Small intestine (tissue), 7 donors: ENCODE measurements at regions not wholly inside any gene's neighbourhood (a gene's known extent, or its start where the extent isn't known, plus 50 kb on each side); places are given as distances from the start of the nearest gene placed in this dataset.

Source experiments
- DNase-seq, 2 donors: peaks; one replicate each; pipeline versions ENCODE4 v3.0.0 to v3.0.0-alpha.2; 2013
- FAIRE-seq: peaks from 2 replicates; lab custom pipeline; 2012; peaks lifted over from hg19 to GRCh38; lab: Jason Lieb, UNC
- H3K27ac ChIP-seq, 3 donors: one replicate each; pipeline ENCODE4 v1.5.1; 2013; ENCODE audit warnings: low read length in 2 of 3, mild to moderate bottlenecking in 2 of 3, control low read depth in 1 of 3, inconsistent platforms in 1 of 3, low read depth in 1 of 3, moderate library complexity in 1 of 3
- H3K27me3 ChIP-seq, 3 donors: one replicate each; pipeline ENCODE4 v1.6.1; 2013; ENCODE audit warnings: low read length in 3 of 3, inconsistent platforms in 1 of 3; ENCODE audit not compliant: control insufficient read depth in 3 of 3, insufficient read depth in 3 of 3
- H3K36me3 ChIP-seq, 3 donors: one replicate each; pipeline ENCODE4 v1.6.1; 2013; ENCODE audit warnings: low read length in 3 of 3, inconsistent platforms in 1 of 3, low read depth in 1 of 3, mild to moderate bottlenecking in 1 of 3, moderate library complexity in 1 of 3; ENCODE audit not compliant: control insufficient read depth in 3 of 3, insufficient read depth in 2 of 3
- H3K4me1 ChIP-seq, 3 donors: one replicate each; pipeline ENCODE4 v1.6.1; 2013; ENCODE audit warnings: low read length in 2 of 3, inconsistent platforms in 1 of 3, low read depth in 1 of 3, mild to moderate bottlenecking in 1 of 3, moderate library complexity in 1 of 3; ENCODE audit not compliant: control insufficient read depth in 3 of 3, insufficient read depth in 2 of 3
- H3K4me3 ChIP-seq, 3 donors: one replicate each; pipeline ENCODE4 v1.5.1; 2013; ENCODE audit warnings: low read length in 3 of 3, control low read depth in 1 of 3, inconsistent platforms in 1 of 3, low read depth in 1 of 3, mild to moderate bottlenecking in 1 of 3, moderate library complexity in 1 of 3
- H3K9me3 ChIP-seq, 2 donors: one replicate each; pipeline ENCODE4 v1.6.1; 2013; ENCODE audit warnings: low read depth in 1 of 2, low read length in 1 of 2; ENCODE audit not compliant: control insufficient read depth in 2 of 2, insufficient read depth in 1 of 2
- WGBS, 3 donors: extraction: QIAGEN DNeasy Blood & Tissue Kit; methylation state at CpG; one replicate each; pipeline ENCODE4 v1.1.7; 2013; 5-methylcytosine and 5-hydroxymethylcytosine counted together
- donor health status: healthy with polysubstance abuse.
- donor health status: control.
- donor health status: control.
- donor health status: Bipolar disorder and iron deficiency.
- donor health status: healthy.

DNA sequence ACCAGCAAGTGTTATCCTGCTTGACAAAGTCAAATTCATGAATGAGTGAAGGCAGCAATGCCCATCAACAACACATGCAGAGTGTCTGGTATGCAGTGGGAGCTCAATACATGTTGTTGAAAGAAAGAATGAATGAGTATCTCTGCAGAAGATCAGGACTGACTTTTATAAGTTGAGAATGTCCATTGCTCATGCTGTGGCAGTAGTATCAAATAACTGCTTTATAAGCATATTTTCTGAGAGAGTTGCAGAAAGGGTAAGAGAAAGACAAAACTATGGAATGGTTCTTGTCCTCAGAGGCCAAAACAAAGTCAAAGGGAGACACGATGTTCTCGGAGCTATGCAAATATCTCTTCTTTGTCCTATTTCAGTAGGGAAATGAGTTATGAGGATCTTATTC, 288.7 kb downstream of the LMX1A start:
- Histone ChIP-seq H3K27ac (no peak overlapping the region), H3K36me3 (no peaks in the 10 kb centered on the region), H3K4me3 (no peak overlapping the region), H3K27me3 (no peaks in the 10 kb centered on the region), H3K4me1 (no peaks in the 10 kb centered on the region), H3K9me3 (no peaks in the 10 kb centered on the region)
- 87 to 92% (median 87%) methylated on average over 2 of the region's 2 CpGs for WGBS, 3 donors
- DNase-seq (no peak), FAIRE-seq (no peak)

DNA sequence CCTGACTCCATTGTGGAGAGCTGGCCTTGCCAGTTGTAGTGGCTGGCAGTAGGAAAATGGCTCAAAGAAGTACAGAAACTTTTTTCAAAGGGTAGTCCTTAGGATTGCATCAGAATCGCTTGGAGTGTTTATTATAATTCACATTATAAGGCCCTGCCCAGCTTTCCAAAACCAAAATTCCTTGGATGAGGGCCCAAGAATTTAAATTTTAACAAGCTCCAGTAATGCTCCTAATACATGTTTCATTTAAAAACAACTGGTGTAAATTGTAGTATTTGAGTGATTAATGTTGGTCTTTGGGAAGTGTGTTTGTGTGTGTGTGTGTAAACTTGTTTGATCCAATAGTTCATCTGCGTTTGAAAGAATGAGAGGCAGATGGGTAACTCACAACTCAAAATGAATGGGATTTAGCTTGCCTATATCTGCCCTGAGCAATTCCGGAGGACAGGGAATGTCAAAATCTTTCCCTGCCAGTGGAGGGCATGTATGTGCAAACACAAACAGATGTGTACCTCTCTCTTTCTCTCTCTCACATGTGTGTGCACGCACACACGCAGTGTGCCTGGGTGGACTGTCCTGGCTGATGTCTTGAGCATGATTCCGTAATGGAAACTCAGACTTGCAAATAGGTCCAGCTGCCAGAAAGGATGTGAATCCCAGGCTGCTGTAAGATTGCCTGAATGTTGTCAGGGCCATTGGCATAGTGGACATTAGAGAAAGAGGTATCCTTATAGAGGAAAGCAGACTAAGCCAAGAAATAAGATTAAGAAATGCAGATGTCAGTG, 293.1 kb downstream of the LMX1A start:
- no peaks in the 10 kb centered on the region for H3K4me1 ChIP-seq
- no peak overlapping the region for H3K4me3 ChIP-seq
- H3K27ac ChIP-seq: no peak overlapping the region
- no peaks in the 10 kb centered on the region for H3K9me3 ChIP-seq
- H3K27me3 ChIP-seq: no peaks in the 10 kb centered on the region
- DNase-seq: no peak
- FAIRE-seq: no peak
- 62 to 75% (median 72%) methylated on average over 6 of the region's 6 CpGs for WGBS, 3 donors
- H3K36me3 ChIP-seq: no peaks in the 10 kb centered on the region

DNA sequence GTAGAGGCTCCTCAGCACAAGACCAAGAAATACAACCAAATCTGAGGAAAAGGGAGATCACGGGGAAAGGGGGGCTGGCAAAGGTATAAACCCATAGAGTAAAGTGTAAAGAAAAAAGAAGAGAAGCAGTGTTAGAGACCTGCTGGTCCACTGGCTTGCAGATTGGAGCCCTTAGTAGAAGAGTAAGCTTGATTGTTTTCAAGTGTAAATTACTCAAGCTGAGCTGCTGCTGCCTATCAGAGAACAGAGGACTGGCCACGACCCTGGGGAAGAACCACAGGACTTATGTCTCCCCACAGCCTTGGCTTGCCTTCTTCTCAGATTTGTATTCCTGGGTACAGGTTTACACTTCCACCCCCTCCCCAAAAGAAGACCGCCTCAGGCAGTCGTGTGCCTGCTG, 294.2 kb downstream of the LMX1A start:
- Histone ChIP-seq H3K4me3 (no peak overlapping the region), H3K36me3 (no peaks in the 10 kb centered on the region), H3K9me3 (no peaks in the 10 kb centered on the region), H3K27ac (no peak overlapping the region), H3K27me3 (no peaks in the 10 kb centered on the region), H3K4me1 (no peaks in the 10 kb centered on the region)
- 53 to 64% (median 60%) methylated on average over 4 of the region's 4 CpGs for WGBS, 3 donors
- DNase-seq (no peak), FAIRE-seq (no peak)

DNA sequence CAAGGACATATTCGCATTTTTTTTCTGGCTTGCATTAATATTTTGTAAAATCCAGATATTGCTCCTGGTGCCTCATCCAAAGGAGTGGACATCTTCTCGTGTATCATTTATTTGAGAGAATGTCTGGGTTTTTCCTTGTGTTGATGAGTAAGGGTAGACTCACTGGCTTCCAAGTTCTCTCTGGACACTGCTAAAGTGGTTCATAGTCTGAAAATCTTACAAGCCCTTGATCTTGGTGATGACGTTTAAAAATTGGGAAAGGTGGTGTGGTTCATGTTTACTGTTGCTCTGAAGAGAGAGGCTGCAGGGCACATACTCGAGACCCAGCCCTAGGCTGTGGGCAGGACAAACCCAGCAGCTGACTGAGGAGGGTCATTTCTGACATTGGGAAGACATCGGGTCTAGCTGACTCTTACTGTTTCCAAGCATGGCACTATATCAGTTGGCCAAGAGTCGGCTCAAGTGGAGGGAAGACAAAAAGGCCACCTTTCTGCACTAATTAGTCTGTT, 296.2 kb downstream of the LMX1A start:
- Histone ChIP-seq H3K4me1 (no peaks in the 10 kb centered on the region), H3K27ac (no peak overlapping the region), H3K9me3 (no peaks in the 10 kb centered on the region), H3K4me3 (no peak overlapping the region), H3K27me3 (no peaks in the 10 kb centered on the region), H3K36me3 (no peaks in the 10 kb centered on the region)
- no peak for DNase-seq
- no peak for FAIRE-seq
- WGBS, 3 donors: 79 to 87% (median 86%) methylated on average over 6 of the region's 6 CpGs

DNA sequence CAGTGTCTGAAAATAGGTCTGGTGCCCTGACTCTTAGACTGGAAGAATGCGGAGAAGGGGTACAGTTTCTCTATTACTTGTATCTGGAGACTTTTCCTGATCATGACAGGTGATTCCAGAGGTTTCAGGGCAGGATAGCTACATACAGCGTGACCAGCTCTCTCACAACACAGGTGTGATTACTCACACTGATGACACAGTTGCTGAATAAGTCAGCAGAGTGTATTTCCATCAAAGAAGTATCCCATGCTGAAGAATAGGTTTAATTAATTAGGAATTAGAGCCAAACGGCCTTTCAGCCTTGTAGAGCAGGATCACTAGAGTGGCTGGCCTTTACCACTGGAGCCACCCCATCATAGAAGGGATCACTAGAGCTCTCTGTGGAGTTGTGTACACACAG, 298.6 kb downstream of the LMX1A start:
- no peak for DNase-seq
- WGBS, 3 donors: 52 to 71% (median 57%) methylated on average over 3 of the region's 3 CpGs
- FAIRE-seq: no peak

DNA sequence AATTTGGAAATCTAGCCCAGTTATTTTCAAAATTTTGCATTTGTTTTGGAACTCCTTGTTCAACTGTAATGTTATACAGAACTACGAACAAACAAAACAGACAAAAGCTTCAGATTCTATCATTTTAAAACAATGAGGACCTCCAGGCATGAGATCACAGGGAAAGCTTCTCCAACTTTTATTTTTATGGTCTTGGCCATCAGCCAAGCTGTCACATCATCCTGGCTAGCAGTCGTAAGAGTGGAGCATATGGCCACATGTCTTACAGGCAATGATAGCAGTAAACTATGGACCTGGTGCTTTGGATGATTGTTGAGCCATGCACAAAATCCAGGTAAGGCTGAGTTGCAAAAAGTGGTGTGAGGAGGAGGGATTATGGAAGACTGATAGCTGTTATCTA, 299.6 kb downstream of the LMX1A start:
- no peak overlapping the region for H3K4me3 ChIP-seq
- no peak overlapping the region for H3K27ac ChIP-seq
- no peaks in the 10 kb centered on the region for H3K9me3 ChIP-seq
- FAIRE-seq (no peak), DNase-seq (no peak)
- H3K36me3 ChIP-seq: no peaks in the 10 kb centered on the region
- no peaks in the 10 kb centered on the region for H3K27me3 ChIP-seq
- H3K4me1 ChIP-seq: no peaks in the 10 kb centered on the region
- WGBS, 3 donors: 34 to 43% (median 39%) methylated on average over 2 of the region's 2 CpGs

More for the DNA sequence above, 298.6 kb downstream of the LMX1A start:
- H3K9me3 ChIP-seq: no peaks in the 10 kb centered on the region
- H3K27me3 ChIP-seq: no peaks in the 10 kb centered on the region
- no peak overlapping the region for H3K27ac ChIP-seq
- H3K4me3 ChIP-seq: no peak overlapping the region
- H3K36me3 ChIP-seq: no peaks in the 10 kb centered on the region
- H3K4me1 ChIP-seq: no peaks in the 10 kb centered on the region

DNA sequence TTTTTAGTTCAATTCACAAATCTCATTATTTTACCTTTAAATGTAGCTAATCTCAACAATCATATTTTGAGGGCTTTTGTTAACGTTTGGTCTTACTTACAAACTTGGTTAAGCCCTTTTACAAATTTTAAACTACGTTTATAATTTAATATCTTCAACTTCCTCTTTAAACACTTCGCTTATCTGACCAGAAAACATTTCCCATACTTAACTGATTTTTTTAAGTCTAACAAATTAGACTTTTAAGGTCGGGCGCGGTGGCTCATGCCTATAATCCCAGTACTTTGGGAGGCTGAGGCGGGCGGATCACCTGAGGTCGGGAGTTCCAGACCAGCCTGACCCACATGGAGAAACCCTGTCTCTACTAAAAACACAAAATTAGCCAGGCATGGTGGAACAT, 300.9 kb downstream of the LMX1A start:
- no peaks in the 10 kb centered on the region for H3K4me1 ChIP-seq
- DNase-seq: no peak
- H3K27ac ChIP-seq: no peak overlapping the region
- no peak overlapping the region for H3K4me3 ChIP-seq
- no peaks in the 10 kb centered on the region for H3K27me3 ChIP-seq
- H3K9me3 ChIP-seq: no peaks in the 10 kb centered on the region
- H3K36me3 ChIP-seq: no peaks in the 10 kb centered on the region
- WGBS, 3 donors: 59 to 77% (median 62%) methylated on average over 9 of the region's 9 CpGs
- FAIRE-seq: no peak

DNA sequence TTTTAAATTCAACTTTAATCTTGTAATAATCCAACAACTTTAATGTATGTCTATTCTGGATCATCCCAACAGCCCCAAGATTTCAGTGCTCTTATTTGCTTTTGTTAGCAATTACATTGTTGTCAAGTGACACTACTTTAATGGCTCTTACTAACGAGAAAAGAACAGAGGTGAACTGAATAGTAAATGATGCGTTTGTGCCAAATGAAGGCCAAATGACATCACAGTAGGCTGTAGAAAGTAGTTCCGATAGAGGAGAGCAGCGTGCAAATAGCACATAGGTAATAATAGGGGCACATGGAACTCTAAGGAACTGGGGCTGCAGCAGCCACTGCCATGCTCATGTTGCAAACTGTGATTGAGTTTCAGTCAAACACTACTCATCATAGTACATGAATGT, 301.9 kb downstream of the LMX1A start:
- H3K4me1 ChIP-seq: no peaks in the 10 kb centered on the region
- no peaks in the 10 kb centered on the region for H3K9me3 ChIP-seq
- H3K27ac ChIP-seq: no peak overlapping the region
- H3K4me3 ChIP-seq: no peak overlapping the region
- no peaks in the 10 kb centered on the region for H3K27me3 ChIP-seq
- FAIRE-seq (no peak), DNase-seq (no peak)
- H3K36me3 ChIP-seq: no peaks in the 10 kb centered on the region
- 64 to 70% (median 68%) methylated on average over 4 of the region's 4 CpGs for WGBS, 3 donors

DNA sequence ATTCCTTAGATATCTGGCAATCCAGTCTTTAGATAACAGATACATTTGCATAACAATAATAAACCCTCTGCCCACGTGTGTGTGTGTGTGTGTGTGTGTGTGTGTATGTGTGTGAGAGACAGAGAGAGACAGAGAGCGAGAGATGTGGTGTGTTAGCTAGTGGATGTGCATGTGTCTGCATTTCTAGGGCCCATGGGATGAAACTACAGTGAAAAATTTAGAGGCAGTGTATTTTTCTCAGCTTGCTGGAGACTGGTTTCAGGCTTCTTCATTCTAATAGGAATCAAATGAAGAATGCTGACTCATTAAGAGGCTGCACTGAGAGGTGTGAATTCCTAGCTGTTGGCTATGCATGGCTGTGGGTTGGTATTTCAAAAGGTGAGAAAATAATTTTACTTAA, 303.2 kb downstream of the LMX1A start:
- H3K9me3 ChIP-seq: no peaks in the 10 kb centered on the region
- FAIRE-seq (no peak), DNase-seq (no peak)
- H3K36me3 ChIP-seq: no peaks in the 10 kb centered on the region
- H3K27me3 ChIP-seq: no peaks in the 10 kb centered on the region
- WGBS, 3 donors: 36 to 55% (median 48%) methylated on average over 2 of the region's 2 CpGs
- no peak overlapping the region for H3K27ac ChIP-seq
- H3K4me3 ChIP-seq: no peak overlapping the region
- no peaks in the 10 kb centered on the region for H3K4me1 ChIP-seq
